ENCODE measurements at regions not wholly inside any gene's neighbourhood (a gene's known extent, or its start where the extent isn't known, plus 50 kb on each side); places are given as distances from the start of the nearest gene placed in this dataset.
"Not testable (repeated sequence)": the region's sequence is repeated elsewhere in the genome, so short reads cannot be mapped to it uniquely, and the experiment has no call there.

DNA sequence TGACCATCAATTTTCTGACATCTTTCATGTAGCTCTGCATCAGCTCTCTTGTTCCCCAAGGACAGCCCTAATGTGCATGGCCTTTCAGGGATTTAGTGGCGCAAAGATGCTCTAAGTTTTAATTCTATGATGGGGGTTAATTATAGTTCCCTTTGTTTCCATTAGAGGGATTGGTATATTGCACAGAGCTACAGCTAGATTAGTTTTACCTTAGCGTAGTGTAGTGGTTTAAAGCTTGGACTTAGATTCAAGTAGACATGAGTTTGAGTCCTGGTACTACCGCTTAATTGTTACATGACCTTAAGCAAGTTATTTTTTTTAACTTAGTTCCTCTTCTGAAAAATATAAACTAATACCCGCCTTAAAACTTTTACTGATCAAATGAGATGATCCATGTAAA lies 247.8 kb upstream of the KRR1 start:
- no peak for DNase-seq (ENCODE audit: low read depth)

DNA sequence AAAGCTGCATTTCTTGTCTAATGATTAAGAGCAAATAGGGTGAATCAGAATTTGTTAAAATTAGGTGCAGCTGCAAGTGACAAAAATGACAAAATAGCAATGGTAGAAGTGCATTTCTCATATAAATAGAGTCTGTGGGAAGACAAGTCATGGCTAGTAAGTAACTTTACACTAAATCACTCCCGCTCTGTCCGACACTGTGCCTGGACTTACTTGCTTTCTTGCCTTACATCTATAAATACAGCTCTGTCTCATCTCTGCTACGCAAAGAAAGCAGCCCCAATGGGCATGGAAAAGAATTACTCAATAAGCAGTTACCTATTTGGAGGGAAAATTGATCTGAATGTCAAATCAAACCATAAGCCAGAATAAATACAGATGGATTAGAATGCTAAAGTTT lies 245.4 kb upstream of the KRR1 start:
- no peak for DNase-seq (ENCODE audit: low read depth)

DNA sequence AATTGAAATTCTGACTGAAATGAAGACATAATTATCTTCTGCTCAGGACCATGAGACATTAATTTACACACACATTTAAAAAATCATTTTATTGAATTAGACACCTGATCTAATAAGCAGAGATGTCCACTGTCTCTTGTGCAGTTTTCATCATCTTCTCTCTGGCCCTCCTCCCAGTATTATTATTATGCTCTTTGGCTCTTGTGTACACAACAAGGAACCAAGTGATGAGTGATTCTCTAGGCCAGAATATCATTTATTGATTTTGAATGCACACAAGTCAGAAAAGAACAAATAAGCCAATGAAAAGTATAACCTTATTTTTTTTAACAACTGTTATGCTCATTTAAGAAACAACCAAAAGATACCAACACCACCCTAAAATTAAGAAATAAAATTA lies 244.7 kb upstream of the KRR1 start:
- no peak for DNase-seq (ENCODE audit: low read depth)

DNA sequence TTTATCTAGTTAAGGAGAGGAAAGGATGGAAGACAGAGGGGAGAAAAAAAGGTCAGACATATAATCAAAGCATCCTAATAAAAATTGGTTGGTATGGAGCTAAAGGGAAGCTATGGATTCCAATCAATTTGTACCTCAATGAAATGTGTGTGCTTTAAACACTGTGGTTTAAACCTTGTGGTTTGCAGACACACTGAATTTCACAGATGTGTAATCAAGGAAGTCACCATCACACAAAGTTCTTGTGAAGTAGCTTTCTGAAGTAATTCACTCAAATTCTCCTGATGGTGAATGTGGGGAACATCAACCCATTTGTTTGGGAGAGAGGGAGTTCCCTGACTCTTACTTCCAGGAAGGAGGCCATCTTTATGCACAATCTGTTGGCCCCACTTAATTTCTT lies 243.3 kb upstream of the KRR1 start:
- DNase-seq (ENCODE audit: low read depth), result no peak

DNA sequence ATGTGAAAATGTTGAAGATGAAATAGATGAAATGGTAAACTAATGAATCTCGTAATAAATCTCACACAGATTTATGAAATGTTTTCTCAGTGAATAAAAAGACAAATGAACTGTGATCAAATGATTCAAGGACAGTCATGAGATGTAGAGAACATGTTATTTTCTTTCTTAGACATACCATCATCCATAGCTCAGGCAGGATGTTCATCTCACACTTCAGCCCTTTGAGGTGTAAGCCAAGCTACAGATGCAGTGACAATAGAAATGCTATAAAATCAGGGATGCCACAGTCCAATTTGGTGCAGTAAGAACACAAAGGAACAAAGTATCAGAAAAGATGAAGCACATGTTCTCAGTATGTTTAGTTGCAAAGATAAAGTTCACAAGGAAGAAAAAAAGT lies 242.7 kb upstream of the KRR1 start:
- no peak for DNase-seq (ENCODE audit: low read depth)

DNA sequence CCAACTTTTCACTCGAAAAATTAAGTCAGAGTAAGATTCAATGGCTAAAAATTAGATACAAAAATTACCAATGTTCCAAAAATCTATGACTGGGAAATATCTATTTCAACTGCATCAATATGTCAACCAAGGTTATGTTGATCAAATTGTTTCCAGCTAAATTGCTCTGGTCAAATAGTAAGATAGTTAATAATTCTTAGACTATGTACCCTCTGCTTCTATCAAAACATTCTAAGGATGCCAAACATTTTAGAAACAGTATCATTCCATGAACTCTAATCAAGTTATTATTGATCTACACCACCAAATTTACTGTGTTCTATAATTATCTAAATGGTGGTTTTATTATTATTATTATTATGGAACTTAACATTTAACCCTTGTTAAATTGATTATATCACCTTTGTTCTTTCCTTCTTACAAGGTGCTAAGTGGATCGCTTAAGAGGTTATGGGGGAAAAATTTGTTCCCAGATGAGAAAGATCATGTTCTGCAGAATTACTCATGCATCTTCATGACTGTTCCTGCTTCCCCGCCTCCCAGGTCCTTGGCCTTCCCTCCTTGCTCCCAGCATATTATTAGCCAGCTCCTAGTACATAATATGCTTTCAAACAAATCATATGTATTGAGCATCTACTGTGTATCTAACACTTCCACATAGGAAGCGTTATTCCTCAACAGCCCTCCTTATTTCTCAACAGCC lies 240.5 kb upstream of the KRR1 start:
- DNase-seq (ENCODE audit: low read depth), result no peak

DNA sequence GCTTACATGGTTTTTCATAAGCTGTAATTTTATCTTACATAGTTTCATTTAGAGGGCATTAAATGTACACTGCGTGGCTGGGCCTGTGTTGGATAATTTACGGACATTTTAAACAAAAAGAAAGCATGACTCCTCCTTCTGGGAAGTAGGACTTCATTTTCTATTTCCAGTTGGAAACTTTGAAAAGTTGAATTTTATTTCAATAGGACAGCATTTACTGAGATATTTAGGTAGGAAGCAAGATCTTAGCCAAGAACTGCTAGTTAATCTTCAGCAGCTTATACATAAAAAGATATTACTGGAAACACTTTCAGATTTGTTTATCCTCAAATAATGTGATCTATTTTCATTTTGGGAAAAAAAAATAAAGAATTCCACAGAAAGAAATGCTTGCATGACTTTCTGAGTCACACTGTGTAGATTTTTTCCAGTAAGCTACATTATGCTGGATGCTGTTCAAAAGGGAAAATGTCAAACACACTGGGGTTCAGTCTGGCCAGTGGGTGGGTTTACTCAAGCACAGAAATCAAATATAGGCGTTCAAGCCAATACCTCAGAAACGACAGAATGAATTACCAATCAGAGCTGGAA lies 239.4 kb upstream of the KRR1 start:
- no peak for DNase-seq (ENCODE audit: low read depth)

DNA sequence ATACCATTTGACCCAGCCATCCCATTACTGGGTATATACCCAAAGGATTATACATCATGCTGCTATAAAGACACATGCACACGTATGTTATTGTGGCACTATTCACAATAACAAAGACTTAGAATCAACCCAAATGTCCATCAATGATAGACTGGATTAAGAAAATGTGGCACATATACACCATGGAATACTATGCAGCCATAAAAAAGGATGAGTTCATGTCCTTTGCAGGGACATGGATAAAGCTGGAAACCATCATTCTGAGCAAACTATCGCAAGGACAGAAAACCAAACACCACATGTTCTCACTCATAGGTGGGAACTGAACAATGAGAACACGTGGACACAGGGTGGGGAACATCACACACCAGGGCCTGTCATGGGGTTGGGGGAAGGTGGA lies 237.6 kb upstream of the KRR1 start:
- not testable (repeated sequence) for DNase-seq (ENCODE audit: low read depth)

DNA sequence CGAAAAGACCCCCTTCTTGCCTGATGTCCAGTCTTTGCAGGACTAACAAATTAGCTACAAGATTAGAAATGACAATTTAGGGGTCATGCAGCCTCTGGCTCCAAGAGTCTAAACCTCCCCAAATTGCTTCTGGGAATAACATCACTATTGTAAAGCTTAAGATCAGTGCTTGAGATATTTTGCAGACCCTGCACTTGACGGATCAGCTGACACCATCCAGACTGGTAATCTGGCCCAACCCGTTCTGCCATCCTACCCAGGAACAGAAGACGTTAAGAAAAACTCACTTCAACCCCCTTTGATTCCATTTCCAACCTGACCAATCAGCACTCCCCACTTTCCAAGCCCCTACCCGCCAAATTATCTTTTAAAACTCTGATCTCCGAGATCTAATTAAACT lies 236.7 kb upstream of the KRR1 start:
- DNase-seq (ENCODE audit: low read depth), result no peak

DNA sequence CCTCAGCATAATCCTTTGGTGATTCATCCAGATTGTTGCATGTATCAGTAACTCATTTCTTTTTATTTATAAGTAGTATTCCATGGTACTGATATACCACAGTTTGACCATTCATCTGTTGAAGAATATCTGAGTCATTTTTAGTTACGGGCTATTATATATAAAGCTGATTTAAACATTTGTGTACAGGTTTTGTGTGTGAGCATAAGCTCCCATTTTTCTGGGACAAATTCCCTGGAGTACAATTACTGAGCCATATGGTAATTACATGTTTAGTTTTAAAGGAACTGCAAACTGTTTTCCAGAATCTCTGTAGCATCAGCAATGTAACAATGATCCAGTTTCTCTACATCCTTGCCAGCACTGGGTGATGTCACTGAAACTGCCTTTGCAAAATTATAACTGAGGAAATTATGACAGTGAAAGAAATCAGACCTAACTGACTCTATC lies 236.2 kb upstream of the KRR1 start:
- no peak for DNase-seq (ENCODE audit: low read depth)

DNA sequence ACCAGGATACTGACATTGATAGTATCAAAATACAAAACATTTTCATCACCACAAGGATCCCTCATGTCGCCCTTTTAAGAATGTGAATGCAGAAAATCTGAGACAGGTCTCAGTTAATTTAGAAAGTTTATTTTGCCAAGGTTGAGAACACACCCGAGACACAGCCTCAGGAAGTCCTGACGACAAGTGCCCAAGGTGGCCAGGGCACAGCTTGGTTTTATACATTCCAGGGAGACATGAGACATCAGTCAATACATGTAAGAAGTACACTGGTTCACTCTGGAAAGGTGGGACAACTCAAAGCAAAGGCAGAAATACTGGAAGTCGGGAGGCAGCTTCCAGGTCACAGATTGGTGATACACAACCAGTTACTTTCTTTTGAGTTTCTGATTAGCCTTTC lies 235.2 kb upstream of the KRR1 start:
- no peak for DNase-seq (ENCODE audit: low read depth)

DNA sequence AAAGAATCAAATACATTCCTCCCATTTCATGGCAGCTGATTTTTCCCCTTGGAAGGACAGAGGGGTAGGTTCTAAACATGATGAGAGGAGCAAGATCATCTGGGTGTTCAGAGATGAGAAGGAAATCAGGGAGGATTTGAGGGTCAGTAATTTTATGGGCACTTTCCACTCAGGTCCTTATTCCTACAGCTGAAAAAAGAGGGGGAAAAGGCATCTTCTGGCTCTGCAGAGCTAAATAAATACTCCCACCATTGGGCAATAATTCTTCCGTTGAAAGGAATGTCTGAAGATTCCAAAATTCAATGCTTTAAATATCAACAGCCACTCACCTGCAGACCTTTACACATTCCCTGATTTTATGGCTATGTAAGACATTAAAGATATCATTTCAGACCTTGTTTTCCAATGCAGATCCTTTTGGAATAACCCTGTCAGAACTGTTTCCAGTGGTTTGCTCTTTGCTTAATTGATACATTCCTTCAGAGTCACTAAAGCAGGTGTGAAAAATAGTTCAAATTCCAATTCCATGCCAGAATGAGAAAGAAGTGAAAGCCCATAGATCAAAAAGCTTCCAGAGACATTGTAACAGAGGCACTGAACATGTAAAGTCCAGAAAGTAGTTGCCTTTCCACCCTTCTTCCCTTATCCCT lies 233.3 kb upstream of the KRR1 start:
- no peak for DNase-seq (ENCODE audit: low read depth)

DNA sequence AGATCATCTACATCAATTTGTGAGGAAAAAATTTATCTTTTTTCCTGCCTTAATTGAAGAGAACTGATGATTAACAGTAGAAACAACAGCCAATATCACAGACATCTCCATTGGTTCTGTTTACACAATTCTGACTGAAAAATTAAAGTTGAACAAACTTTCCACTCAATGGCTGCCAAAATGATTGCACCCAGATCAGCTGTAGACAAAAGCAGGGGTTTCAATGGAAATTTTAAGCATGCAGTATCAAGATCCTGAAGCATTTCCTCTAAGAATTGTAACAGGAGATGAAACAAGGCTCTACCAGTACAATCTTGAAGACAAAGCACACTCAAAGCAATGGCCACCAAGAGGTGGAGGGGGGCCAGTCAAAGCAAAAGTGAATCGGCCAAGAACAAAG lies 231.6 kb upstream of the KRR1 start:
- no peak for DNase-seq (ENCODE audit: low read depth)

DNA sequence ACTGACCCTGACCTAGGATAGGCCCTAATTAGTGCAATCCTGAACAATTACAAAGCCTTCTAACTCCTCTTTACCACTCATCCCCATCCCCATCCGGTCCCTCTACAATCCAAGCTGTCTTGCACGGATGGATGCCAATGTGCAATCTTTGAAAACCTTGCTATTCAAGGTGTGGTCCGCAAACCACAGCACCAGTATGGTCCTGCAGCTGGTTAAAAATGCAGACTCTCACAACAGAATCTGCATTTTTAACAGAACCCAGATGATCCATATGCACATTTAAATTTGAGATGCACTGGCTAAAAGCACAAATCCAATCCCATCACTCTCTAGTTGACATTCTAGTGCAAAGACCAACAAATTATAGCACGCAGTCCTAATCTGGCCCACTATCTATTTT lies 230.6 kb upstream of the KRR1 start:
- DNase-seq (ENCODE audit: low read depth), result no peak

DNA sequence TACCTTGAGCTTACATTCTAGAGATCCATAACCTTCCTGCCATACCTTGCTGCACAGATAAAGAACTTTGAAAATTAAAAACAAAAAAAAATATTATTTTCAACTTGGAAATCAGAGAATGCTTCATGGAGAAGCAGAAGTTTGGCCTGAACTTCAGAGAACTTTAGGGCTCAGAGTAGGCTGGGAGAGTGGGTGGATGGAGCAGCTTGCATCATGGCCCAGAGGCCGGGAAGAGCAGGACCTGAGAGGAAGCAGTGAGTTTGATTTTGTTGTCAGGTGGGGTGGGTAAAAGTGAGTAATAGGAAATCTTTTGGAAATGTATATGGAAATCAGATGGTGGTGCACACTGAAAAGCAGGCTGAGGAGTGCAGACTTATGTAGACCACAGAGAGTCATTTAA lies 228.5 kb upstream of the KRR1 start:
- no peak for DNase-seq (ENCODE audit: low read depth)

DNA sequence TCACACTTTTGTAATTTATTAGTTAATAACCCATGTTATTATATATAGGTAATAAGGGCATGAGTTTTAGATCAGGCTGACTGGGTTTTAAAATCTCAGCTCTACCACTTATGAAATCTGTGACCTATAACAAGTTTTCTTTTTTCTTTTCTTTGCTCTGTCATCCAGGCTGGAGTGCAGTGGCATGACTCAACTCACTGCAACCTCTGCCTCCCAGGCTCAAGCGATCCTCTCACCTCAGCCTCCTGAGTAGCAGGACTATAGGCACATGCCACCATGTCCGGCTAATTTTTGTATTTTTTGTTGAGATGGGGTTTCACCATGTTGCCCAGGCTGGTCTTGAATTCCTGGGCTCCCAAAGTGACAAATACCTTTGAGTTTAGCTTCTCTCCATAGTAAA lies 227.7 kb upstream of the KRR1 start:
- not testable (repeated sequence) for DNase-seq (ENCODE audit: low read depth)

DNA sequence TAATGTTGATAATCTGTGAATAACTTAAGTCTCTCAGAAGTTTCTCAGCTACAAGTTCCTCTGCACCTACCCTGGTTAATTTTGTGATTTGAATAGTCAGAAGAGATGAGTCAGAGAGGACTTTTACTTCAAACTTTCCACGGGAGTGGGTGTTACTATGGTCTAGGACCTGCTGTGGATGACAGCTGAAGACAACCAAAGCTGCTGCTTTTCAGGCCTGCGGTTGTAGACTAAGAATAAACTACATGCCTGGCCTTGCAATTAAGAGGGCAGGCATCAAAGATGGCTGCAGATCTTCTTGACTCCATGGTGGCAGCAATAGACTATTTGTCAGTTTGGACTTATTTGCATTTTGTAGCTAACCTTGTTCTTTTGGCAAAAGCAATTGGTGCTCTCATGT lies 227.1 kb upstream of the KRR1 start:
- DNase-seq (ENCODE audit: low read depth), result peak; percentile 37

DNA sequence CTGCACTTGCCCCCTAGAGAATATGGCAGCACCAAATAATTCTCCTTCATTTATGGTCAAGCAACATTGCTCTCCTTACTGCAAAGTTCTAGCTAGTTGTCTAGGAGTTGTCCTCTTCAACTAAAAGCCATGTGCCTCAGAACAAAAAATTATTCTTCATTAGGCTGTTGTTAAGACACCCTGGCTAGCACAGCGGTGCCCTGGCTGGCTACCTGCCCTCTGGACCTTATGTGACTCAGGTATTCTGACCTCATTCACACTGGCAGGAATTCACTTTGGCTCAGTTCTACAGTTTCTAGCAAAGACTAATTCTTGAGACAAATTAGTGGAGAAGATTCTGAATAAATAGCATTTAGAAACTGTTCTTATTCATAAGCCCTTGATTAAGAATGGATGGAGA lies 224.4 kb upstream of the KRR1 start:
- no peak for DNase-seq (ENCODE audit: low read depth)

DNA sequence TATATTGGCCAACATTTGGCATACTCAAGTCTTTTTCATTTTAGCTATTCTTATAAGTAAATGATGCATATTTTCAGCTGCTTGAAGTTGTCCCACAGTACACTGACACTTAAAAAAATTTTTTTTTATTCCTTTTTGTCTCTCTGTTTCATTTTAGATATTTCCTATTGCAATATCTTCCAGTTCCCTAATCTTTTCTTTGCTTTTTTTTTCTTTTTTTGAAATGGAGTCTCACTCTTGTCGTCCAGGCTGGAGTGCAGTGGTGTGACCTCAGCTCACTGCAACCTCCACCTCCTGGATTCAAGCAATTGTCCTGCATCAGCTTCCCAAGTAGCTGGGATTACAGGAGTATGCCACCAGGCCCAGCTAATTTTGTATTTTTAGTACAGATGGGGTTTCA lies 217.4 kb upstream of the KRR1 start:
- no peak for DNase-seq (ENCODE audit: low read depth)

DNA sequence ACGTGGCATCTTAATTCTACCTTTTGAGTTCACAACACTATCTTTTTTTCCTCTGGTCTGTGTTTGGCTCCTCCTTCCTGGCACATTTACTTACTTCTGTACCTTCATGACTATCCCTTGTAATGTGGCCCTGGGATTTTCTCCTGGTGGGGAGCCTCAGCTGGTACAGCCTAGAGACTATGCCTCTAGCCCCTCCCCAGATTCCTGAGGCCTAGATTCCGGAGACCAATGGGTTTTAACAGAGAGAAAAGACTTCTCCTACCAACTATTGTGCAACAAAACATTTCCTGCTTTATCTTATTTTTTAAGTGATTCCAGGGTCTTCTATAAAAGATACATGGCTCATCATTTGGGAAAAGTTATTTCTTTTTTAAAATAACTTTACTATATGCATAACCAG lies 216.2 kb upstream of the KRR1 start:
- DNase-seq (ENCODE audit: low read depth), result no peak

DNA sequence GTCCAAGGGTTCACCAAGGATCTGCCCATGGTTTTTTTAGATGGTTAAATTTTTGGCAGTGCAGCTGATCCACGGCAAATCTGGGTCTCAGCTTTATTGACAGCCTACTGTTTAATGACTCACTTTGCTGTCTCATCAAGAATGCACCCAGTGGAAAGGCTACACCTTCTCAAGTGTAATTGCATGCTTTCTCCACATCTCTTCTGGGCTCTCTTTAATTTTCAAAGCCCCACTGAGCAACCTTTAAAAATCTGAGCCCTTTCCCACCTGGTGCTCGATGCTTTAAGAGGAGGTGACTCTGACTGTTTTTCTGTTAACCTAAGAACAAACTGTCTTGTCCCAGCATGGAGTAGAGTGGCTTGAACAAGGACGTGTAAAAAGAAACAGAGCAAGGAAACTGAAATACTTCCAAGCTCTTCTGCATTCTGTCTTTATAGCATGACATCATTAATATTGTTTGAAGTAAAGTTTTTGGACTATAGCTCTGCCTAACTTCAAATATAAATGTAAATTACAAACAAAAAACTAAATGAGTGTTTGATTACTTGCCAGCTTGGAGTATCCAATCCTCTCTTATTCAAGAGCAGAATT lies 214.2 kb upstream of the KRR1 start:
- no peak for DNase-seq (ENCODE audit: low read depth)

DNA sequence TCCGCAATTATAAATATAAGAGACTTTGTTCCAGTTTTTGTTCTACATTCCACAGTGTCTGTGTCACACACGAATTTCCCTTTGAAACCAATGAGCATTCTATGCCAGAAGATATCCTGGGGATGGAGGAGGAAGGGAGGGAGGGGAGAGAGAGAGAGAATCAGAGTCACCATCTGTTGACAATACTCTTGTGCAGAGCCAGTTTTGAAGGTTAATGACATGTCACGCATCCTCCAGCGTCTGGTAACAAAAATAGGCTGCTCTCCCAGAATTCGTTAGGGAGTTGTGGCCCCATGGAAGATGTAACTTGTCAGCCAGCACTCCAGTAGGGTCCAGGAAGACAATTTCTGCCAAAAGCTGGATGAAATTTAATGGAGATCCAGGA lies 213.5 kb upstream of the KRR1 start:
- no peak for DNase-seq (ENCODE audit: low read depth)

DNA sequence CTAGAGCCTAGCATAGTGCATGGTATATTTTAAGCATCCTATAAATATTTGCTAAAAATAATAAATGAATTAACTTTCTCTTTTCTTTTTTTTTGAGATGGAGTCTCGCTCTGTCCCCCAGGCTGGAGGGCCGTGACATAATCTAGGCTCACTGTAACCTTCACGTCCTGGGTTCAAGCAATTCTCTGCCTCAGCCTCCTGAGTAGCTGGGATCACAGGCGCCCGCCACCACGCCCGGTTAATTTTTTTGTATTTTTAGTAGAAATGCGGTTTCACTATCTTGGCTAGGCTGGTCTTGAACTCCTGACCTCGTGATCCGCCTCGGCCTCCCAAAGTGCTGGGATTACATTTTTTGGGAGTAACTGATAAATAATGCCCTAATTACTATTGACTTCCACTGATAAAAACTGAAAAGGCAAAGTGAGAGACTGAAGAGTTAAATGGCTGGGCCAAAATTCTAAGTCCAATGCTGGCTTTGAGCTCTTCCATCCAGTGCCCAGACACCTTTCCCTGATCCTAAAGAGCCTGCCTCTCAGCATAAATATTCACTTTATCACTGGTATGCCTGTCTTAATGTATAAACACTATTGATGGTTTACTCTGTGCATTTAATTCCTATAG lies 213.0 kb upstream of the KRR1 start:
- DNase-seq (ENCODE audit: low read depth), result no peak

Data from stimulated activated CD4-positive, alpha-beta T cell treated with anti-CD3 and anti-CD28 coated beads, Interleukin-2, amount 100 ng/mL, for 4 hours (primary cell).